ENCODE measurements at regions not wholly inside any gene's neighbourhood (a gene's known extent, or its start where the extent isn't known, plus 50 kb on each side); places are given as distances from the start of the nearest gene placed in this dataset.

- 79% methylated on average over 4 of the region's 4 CpGs for WGBS
These were observed 859.8 kb downstream of the FSCB start for GRCh38 chr14:43647302-43647701.

GRCh38 chr14:43640718-43641267 lies 866.3 kb downstream of the FSCB start:
- TF ChIP-seq POLR2A (IDR thresholded peaks at IDR 0.05; ENCODE audit: low read depth) (no peak), EP300 (IDR thresholded peaks at IDR 0.05) (no peak), CTCF (IDR thresholded peaks at IDR 0.05) (no peak), POLR2AphosphoS5 (IDR thresholded peaks at IDR 0.05) (no peak)
- Histone ChIP-seq H3K36me3 (no peaks in the 10 kb centered on the region), H3K27me3 (no peaks in the 10 kb centered on the region), H3K9me3 (no peaks in the 10 kb centered on the region), H3K4me1 (no peaks in the 10 kb centered on the region), H3K4me3 (no peak overlapping the region), H3K27ac (replicated peaks in 1 of 4) (no peak overlapping the region)
- no peak for DNase-seq (ENCODE audit: extremely low spot score)
- intact Hi-C loops (cut with DNase I) = no loop called here
- 89% methylated on average over 2 of the region's 2 CpGs for WGBS

More at GRCh38 chr14:43647302-43647701, 859.8 kb downstream of the FSCB start:
- intact Hi-C loops (cut with DNase I) = no loop called here
- no peak overlapping the region for H3K4me3 ChIP-seq
- no peaks in the 10 kb centered on the region for H3K36me3 ChIP-seq
- no peak for DNase-seq (ENCODE audit: extremely low spot score)
- H3K4me1 ChIP-seq = no peaks in the 10 kb centered on the region
- TF ChIP-seq CTCF (IDR thresholded peaks at IDR 0.05) = peak in 1 of 3 experiments; percentile 10
- TF ChIP-seq EP300 (IDR thresholded peaks at IDR 0.05) = no peak
- TF ChIP-seq POLR2AphosphoS5 (IDR thresholded peaks at IDR 0.05) = no peak
- no peak for TF ChIP-seq POLR2A (IDR thresholded peaks at IDR 0.05; ENCODE audit: low read depth)
- no peaks in the 10 kb centered on the region for H3K27me3 ChIP-seq
- H3K9me3 ChIP-seq = no peaks in the 10 kb centered on the region
- no peak overlapping the region for H3K27ac ChIP-seq (replicated peaks in 1 of 4)

GRCh38 chr14:43625294-43625693 lies 881.8 kb downstream of the FSCB start:
- intact Hi-C loops (cut with DNase I) = no loop called here
- Histone ChIP-seq H3K4me1 (no peaks in the 10 kb centered on the region), H3K4me3 (no peak overlapping the region), H3K9me3 (no peaks in the 10 kb centered on the region), H3K27me3 (no peaks in the 10 kb centered on the region), H3K27ac (replicated peaks in 1 of 4) (no peak overlapping the region), H3K36me3 (no peaks in the 10 kb centered on the region)
- TF ChIP-seq EP300 (IDR thresholded peaks at IDR 0.05) (no peak), CTCF (IDR thresholded peaks at IDR 0.05) (no peak), POLR2AphosphoS5 (IDR thresholded peaks at IDR 0.05) (no peak), POLR2A (IDR thresholded peaks at IDR 0.05; ENCODE audit: low read depth) (no peak)
- no peak for DNase-seq (ENCODE audit: extremely low spot score)
- WGBS = 91% methylated on average over 4 of the region's 4 CpGs

- Histone ChIP-seq H3K27me3 (no peaks in the 10 kb centered on the region), H3K36me3 (no peaks in the 10 kb centered on the region), H3K4me3 (no peak overlapping the region), H3K4me1 (no peaks in the 10 kb centered on the region), H3K9me3 (no peaks in the 10 kb centered on the region), H3K27ac (replicated peaks in 1 of 4) (no peak overlapping the region)
- TF ChIP-seq CTCF (IDR thresholded peaks at IDR 0.05) = no peak
- intact Hi-C loops (cut with DNase I) = no loop called here
- no peak for DNase-seq (ENCODE audit: extremely low spot score)
These were observed 885.8 kb downstream of the FSCB start for GRCh38 chr14:43621282-43621681.

GRCh38 chr14:43595096-43595772 lies 911.8 kb downstream of the FSCB start:
- H3K9me3 ChIP-seq = no peaks in the 10 kb centered on the region
- intact Hi-C loops (cut with DNase I) = no loop called here
- no peak for TF ChIP-seq POLR2AphosphoS5 (IDR thresholded peaks at IDR 0.05)
- no peak for TF ChIP-seq EP300 (IDR thresholded peaks at IDR 0.05)
- TF ChIP-seq CTCF (IDR thresholded peaks at IDR 0.05) = no peak
- TF ChIP-seq POLR2A (IDR thresholded peaks at IDR 0.05; ENCODE audit: low read depth) = no peak
- H3K4me1 ChIP-seq = no peaks in the 10 kb centered on the region
- H3K36me3 ChIP-seq = no peaks in the 10 kb centered on the region
- H3K27me3 ChIP-seq = no peaks in the 10 kb centered on the region
- no peak overlapping the region for H3K4me3 ChIP-seq
- 77% methylated on average over 2 of the region's 2 CpGs for WGBS
- no peak overlapping the region for H3K27ac ChIP-seq (replicated peaks in 1 of 4)
- no peak for DNase-seq (ENCODE audit: extremely low spot score)
